Stimulated activated CD4-positive, alpha-beta T cell treated with anti-CD3 and anti-CD28 coated beads, Interleukin-4, amount 100 ng/mL, for 24 hours (primary cell): ENCODE measurements at regions not wholly inside any gene's neighbourhood (a gene's known extent, or its start where the extent isn't known, plus 50 kb on each side); places are given as distances from the start of the nearest gene placed in this dataset.
"Not testable (repeated sequence)": the region's sequence is repeated elsewhere in the genome, so short reads cannot be mapped to it uniquely, and the experiment has no call there.

Experiments
- DNase-seq: peaks from one replicate; pipeline ENCODE4 v3.0.0-alpha.2; 2020

GRCh38 chr9:65566018-65566417 is 109.7 kb upstream of the ZNG1E start:
- not testable (repeated sequence) for DNase-seq

- DNase-seq, result not testable (repeated sequence)
Measured at GRCh38 chr9:65519018-65519417, 156.7 kb upstream of the ZNG1E start.

- DNase-seq, result not testable (repeated sequence)
Measured at GRCh38 chr9:65514465-65514864, 161.3 kb upstream of the ZNG1E start.

GRCh38 chr9:65507897-65508296 is 167.8 kb upstream of the ZNG1E start:
- not testable (repeated sequence) for DNase-seq

GRCh38 chr9:65504686-65505085 is 171.0 kb upstream of the ZNG1E start:
- not testable (repeated sequence) for DNase-seq

- not testable (repeated sequence) for DNase-seq
Measured at GRCh38 chr9:65503696-65504095, 172.0 kb upstream of the ZNG1E start.

GRCh38 chr9:65482890-65483289 is 192.8 kb upstream of the ZNG1E start:
- not testable (repeated sequence) for DNase-seq

GRCh38 chr9:65481291-65481690 is 194.4 kb upstream of the ZNG1E start:
- not testable (repeated sequence) for DNase-seq

GRCh38 chr9:65474891-65475290 is 189.9 kb upstream of the FOXD4L5 start:
- DNase-seq, result not testable (repeated sequence)

- not testable (repeated sequence) for DNase-seq
Measured at GRCh38 chr9:65473059-65473822, 188.2 kb upstream of the FOXD4L5 start.

- not testable (repeated sequence) for DNase-seq
Measured at GRCh38 chr9:65471106-65471505, 186.1 kb upstream of the FOXD4L5 start.

- DNase-seq, result not testable (repeated sequence)
Measured at GRCh38 chr9:65466911-65467734, 182.1 kb upstream of the FOXD4L5 start.

- not testable (repeated sequence) for DNase-seq
Measured at GRCh38 chr9:65465246-65465895, 180.4 kb upstream of the FOXD4L5 start.

- DNase-seq, result not testable (repeated sequence)
Measured at GRCh38 chr9:65462476-65462875, 177.5 kb upstream of the FOXD4L5 start.

- no peak for DNase-seq
Measured at GRCh38 chr9:65459756-65460320, 174.8 kb upstream of the FOXD4L5 start.

GRCh38 chr9:65458992-65459391 is 174.0 kb upstream of the FOXD4L5 start:
- DNase-seq, result no peak

- DNase-seq, result no peak
Measured at GRCh38 chr9:65458465-65458864, 173.5 kb upstream of the FOXD4L5 start.

- not testable (repeated sequence) for DNase-seq
Measured at GRCh38 chr9:65456991-65457390, 172.0 kb upstream of the FOXD4L5 start.

GRCh38 chr9:65455751-65456647 is 171.0 kb upstream of the FOXD4L5 start:
- not testable (repeated sequence) for DNase-seq

GRCh38 chr9:65455136-65455535 is 170.1 kb upstream of the FOXD4L5 start:
- not testable (repeated sequence) for DNase-seq

GRCh38 chr9:65454666-65455065 is 169.7 kb upstream of the FOXD4L5 start:
- DNase-seq, result not testable (repeated sequence)

- DNase-seq, result not testable (repeated sequence)
Measured at GRCh38 chr9:65454034-65454433, 169.0 kb upstream of the FOXD4L5 start.
